K562 (cell line): ENCODE measurements at regions not wholly inside any gene's neighbourhood (a gene's known extent, or its start where the extent isn't known, plus 50 kb on each side); places are given as distances from the start of the nearest gene placed in this dataset.

ENCODE experiments used
- C11orf30 ChIP-seq: fragments of 450-650 bp; IDR thresholded peaks from 2 replicates; pipeline ENCODE4 v1.6.1; 2016; ENCODE audit warnings: low read depth, mild to moderate bottlenecking
- KDM1A ChIP-seq, 2 experiments: fragments of 450-650 bp; IDR thresholded peaks; 2 replicates each; pipeline ENCODE4 v1.6.1; 2016; ENCODE audit warnings: mild to moderate bottlenecking in 2 of 2
- MECOM ChIP-seq: fragments of 250-450 bp; sonication (Bioruptor Pico); IDR thresholded peaks from 2 replicates; pipeline ENCODE4 v1.8.0; 2022; ENCODE audit warnings: inconsistent platforms
- MEIS2 ChIP-seq: fragments of 450-650 bp; IDR thresholded peaks from 2 replicates; pipeline ENCODE4 v1.6.1; 2014; ENCODE audit warnings: mild to moderate bottlenecking; ENCODE audit not compliant: partially characterized antibody
- MGA ChIP-seq: fragments of 450-650 bp; IDR thresholded peaks from 2 replicates; pipeline ENCODE4 v1.6.1; 2016; ENCODE audit warnings: mild to moderate bottlenecking, moderate library complexity
- PML ChIP-seq: IDR thresholded peaks from 2 replicates; pipeline ENCODE4 v1.6.1; 2012; ENCODE audit warnings: low read length, inconsistent platforms
- RB1 ChIP-seq: fragments of 450-650 bp; IDR thresholded peaks from 2 replicates; pipeline ENCODE4 v1.6.1; 2017; ENCODE audit warnings: low read depth, mild to moderate bottlenecking
- SFPQ ChIP-seq: fragments of 200-400 bp; formaldehyde crosslinking; IDR thresholded peaks from 2 replicates; pipeline ENCODE4 v1.6.1; 2017; ENCODE audit warnings: mild to moderate bottlenecking, low read depth, low read length, moderate library complexity
- SMARCA4 ChIP-seq: fragments of 450-650 bp; IDR thresholded peaks from 2 replicates; pipeline ENCODE4 v1.6.1; 2016
- ZNF408 ChIP-seq: fragments of 250-450 bp; sonication (Bioruptor Pico); IDR thresholded peaks from 2 replicates; pipeline ENCODE4 v1.4.0; 2020; ENCODE audit warnings: low read depth, mild to moderate bottlenecking, moderate library complexity
- ZNF592 ChIP-seq: fragments of 450-650 bp; IDR thresholded peaks from 2 replicates; pipeline ENCODE4 v1.6.1; 2017; ENCODE audit warnings: antibody characterized with exemption, mild to moderate bottlenecking

GRCh38 chr2:17125989-17126620 lies 392.1 kb downstream of the RAD51AP2 start (continued):
- no peak for TF ChIP-seq SFPQ
- no peak for TF ChIP-seq ZNF592
- peak; percentile 60; the same call in 1 of the 2 replicates for TF ChIP-seq SMARCA4
- no peak for TF ChIP-seq RB1
- no peak for TF ChIP-seq PML
- TF ChIP-seq MGA = peak; percentile 6; the same call in 1 of the 2 replicates
- peak; percentile 35 for TF ChIP-seq MEIS2
- TF ChIP-seq MECOM = peak; percentile 64; the same call in 1 of the 2 replicates
- no peak for TF ChIP-seq ZNF408
- 0 out of 4 replicates have a peak, but pooled peaks of 1 of the 2 experiments have one; percentile 13 for TF ChIP-seq KDM1A (IDR thresholded peaks at IDR 0.05)
- TF ChIP-seq C11orf30 = peak; percentile 30; the same call in 1 of the 2 replicates
